Fibroblast of upper back skin (primary cell): ENCODE measurements at regions not wholly inside any gene's neighbourhood (a gene's known extent, or its start where the extent isn't known, plus 50 kb on each side); places are given as distances from the start of the nearest gene placed in this dataset.
"Not testable (repeated sequence)": the region's sequence is repeated elsewhere in the genome, so short reads cannot be mapped to it uniquely, and the experiment has no call there.

Source experiments
- DNase-seq: peaks from one replicate; pipeline ENCODE4 v3.0.0-alpha.2; 2013

GRCh38 chr11:21727102-21727501 lies 465.8 kb upstream of the ANO5 start:
- no peak for DNase-seq

- DNase-seq = no peak
Observed at GRCh38 chr11:21736404-21736803, 456.5 kb upstream of the ANO5 start.

GRCh38 chr11:21752475-21753243 lies 440.2 kb upstream of the ANO5 start:
- DNase-seq = not testable (repeated sequence)

GRCh38 chr11:21753244-21753767 lies 439.6 kb upstream of the ANO5 start:
- DNase-seq = not testable (repeated sequence)

GRCh38 chr11:21761000-21761399 lies 431.9 kb upstream of the ANO5 start:
- DNase-seq = no peak

GRCh38 chr11:21768388-21768787 lies 424.5 kb upstream of the ANO5 start:
- no peak for DNase-seq

- no peak for DNase-seq
Observed at GRCh38 chr11:21769188-21769587, 423.7 kb upstream of the ANO5 start.

- no peak for DNase-seq
Observed at GRCh38 chr11:21771097-21771496, 421.8 kb upstream of the ANO5 start.

- DNase-seq = no peak
Observed at GRCh38 chr11:21774212-21774611, 418.7 kb upstream of the ANO5 start.

GRCh38 chr11:21775911-21776310 lies 417.0 kb upstream of the ANO5 start:
- no peak for DNase-seq

GRCh38 chr11:21783954-21784353 lies 408.9 kb upstream of the ANO5 start:
- no peak for DNase-seq

- no peak for DNase-seq
Observed at GRCh38 chr11:21785351-21785750, 407.5 kb upstream of the ANO5 start.

- no peak for DNase-seq
Observed at GRCh38 chr11:21794306-21794705, 398.6 kb upstream of the ANO5 start.

GRCh38 chr11:21798216-21798615 lies 394.7 kb upstream of the ANO5 start:
- DNase-seq = no peak

GRCh38 chr11:21804523-21804922 lies 388.4 kb upstream of the ANO5 start:
- not testable (repeated sequence) for DNase-seq

GRCh38 chr11:21806508-21806907 lies 386.4 kb upstream of the ANO5 start:
- no peak for DNase-seq

GRCh38 chr11:21806947-21807346 lies 385.9 kb upstream of the ANO5 start:
- DNase-seq = no peak

- no peak for DNase-seq
Observed at GRCh38 chr11:21807350-21807749, 385.5 kb upstream of the ANO5 start.

GRCh38 chr11:21810650-21811049 lies 382.2 kb upstream of the ANO5 start:
- no peak for DNase-seq

- DNase-seq = no peak
Observed at GRCh38 chr11:21811572-21811971, 381.3 kb upstream of the ANO5 start.

GRCh38 chr11:21814169-21814568 lies 378.7 kb upstream of the ANO5 start:
- no peak for DNase-seq

GRCh38 chr11:21817696-21818095 lies 375.2 kb upstream of the ANO5 start:
- no peak for DNase-seq

- DNase-seq = no peak
Observed at GRCh38 chr11:21820176-21820575, 372.7 kb upstream of the ANO5 start.

GRCh38 chr11:21825127-21825526 lies 367.8 kb upstream of the ANO5 start:
- DNase-seq = no peak

GRCh38 chr11:21838427-21838826 lies 354.5 kb upstream of the ANO5 start:
- DNase-seq = no peak
